ENCODE measurements at regions not wholly inside any gene's neighbourhood (a gene's known extent, or its start where the extent isn't known, plus 50 kb on each side); places are given as distances from the start of the nearest gene placed in this dataset.

- no peak for TF ChIP-seq CTCF (IDR thresholded peaks at IDR 0.05)
- TF ChIP-seq POLR2AphosphoS5 (IDR thresholded peaks at IDR 0.05) = no peak
- no peak for TF ChIP-seq EP300 (IDR thresholded peaks at IDR 0.05)
- TF ChIP-seq POLR2A (IDR thresholded peaks at IDR 0.05) = no peak
Measured at GRCh38 chr18:53772293-53772692, 452.2 kb downstream of the MBD2 start.
